NCI-H226 (cell line): ENCODE measurements at regions not wholly inside any gene's neighbourhood (a gene's known extent, or its start where the extent isn't known, plus 50 kb on each side); places are given as distances from the start of the nearest gene placed in this dataset.

Experiments used
- DNase-seq: peaks from one replicate; pipeline ENCODE4 v3.0.0-alpha.2; 2015

- DNase-seq, result no peak
These were observed 240.6 kb upstream of the LMCD1 start for GRCh38 chr3:8261018-8261417.

- DNase-seq, result peak; percentile 36
These were observed 234.9 kb upstream of the LMCD1 start for GRCh38 chr3:8266730-8267131.

- no peak for DNase-seq
These were observed 228.1 kb upstream of the LMCD1 start for GRCh38 chr3:8273479-8273878.

- no peak for DNase-seq
These were observed 225.6 kb upstream of the LMCD1 start for GRCh38 chr3:8276056-8276455.

- no peak for DNase-seq
These were observed 225.1 kb upstream of the LMCD1 start for GRCh38 chr3:8276506-8276905.

GRCh38 chr3:8278448-8278847, 223.2 kb upstream of the LMCD1 start:
- no peak for DNase-seq

DNA sequence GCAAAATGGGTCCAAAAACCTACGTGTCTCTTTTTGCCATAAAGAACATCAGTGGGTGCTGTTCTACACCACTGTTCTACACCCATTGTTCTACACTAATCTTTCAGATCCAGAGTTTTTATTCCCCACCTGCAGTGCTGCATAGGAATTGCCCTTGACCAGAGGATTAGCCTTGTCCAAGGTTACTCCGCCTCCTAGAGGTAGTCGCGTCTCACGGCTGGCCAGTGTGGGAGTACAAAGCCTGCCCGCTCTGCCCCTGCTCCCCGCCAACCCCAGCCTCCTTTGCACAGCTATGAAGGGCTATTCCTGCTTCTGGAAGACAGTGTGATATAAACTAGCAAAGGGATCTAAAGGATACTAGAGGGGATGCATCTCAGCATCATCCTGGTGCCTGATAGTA, 222.1 kb upstream of the LMCD1 start:
- no peak for DNase-seq

DNA sequence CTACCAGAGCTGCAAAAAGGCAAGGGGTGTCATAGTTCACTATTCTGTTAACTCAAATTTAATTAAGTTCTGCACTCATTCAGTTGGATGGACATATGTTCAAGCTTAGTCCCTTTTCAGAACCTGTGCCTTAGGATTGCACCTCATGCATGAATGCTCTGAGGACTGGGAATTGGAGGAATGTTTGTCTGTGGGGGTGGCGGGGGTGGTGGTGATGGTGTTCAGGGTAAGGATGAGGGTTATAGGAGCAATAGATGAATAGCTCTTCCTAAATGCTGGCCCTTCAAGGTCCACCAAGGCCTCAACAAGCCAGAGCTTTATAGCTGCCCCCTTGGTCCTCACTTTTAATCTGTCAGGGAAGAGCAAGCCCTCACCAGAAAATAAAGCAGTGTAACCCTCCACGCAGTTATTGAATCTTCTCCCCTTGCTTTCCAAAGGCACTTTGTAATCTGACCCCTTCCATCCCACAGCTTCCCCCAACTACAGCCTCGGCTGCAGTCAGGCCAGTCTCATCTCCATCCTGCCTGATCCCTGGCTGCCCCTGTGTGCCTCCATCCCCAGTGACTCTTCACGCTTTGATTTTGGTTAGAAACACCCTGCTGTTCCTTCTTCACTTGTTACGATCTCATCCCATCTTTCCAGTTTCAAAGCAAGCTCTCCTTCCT, 221.6 kb upstream of the LMCD1 start:
- no peak for DNase-seq

DNA sequence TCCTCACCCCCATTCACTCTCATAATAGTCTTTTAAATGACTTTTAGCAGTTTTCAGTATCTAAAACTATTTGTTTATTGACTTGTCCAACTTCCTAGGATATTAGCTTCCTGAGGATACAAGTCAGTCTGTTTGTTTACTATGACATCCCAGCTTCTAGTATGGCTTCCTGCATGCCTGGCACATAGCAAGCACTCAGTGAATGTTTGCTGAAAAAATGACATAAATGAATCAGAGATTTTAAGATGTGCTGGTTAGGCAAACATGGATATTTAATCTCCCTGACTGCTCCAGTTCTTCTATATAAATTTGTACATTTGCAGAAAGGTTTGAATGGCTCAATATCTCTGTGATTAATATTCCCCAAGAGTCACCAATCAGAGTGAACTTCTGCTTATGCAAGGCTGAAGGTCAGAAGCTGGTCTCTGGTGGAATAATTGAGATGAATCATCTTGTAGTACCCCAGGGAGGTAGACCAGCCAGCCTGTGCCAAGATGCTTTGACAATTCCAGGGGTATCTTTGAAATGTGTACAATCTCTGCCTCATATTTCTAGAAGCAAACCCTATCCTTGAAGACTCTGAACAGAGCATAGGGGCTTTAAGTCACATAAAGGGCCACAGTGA, 219.0 kb upstream of the LMCD1 start:
- no peak for DNase-seq

DNA sequence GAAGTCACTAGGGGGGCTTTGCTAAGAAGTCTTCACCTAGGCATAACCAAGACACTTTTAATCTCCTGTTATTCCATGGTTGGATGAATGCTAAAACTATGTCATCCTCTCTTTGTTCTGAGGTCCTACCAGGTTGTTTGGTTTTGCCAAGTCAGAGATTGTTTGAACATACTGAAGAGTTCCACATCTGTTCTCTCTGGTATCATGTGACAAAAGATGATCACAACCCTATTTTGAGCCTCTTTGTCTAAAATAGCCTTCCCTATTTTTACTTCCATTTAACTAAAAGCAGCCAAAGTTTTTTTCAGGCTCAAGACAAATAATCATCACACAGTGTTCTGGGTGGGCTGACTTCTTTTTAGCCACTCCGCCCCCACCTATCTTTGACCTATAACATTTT, 218.4 kb upstream of the LMCD1 start:
- no peak for DNase-seq

- DNase-seq, result no peak
These were observed 215.5 kb upstream of the LMCD1 start for GRCh38 chr3:8286086-8286485.

- no peak for DNase-seq
These were observed 214.9 kb upstream of the LMCD1 start for GRCh38 chr3:8286749-8287148.

GRCh38 chr3:8290611-8291010, 211.0 kb upstream of the LMCD1 start:
- DNase-seq, result no peak

GRCh38 chr3:8296461-8296860, 205.2 kb upstream of the LMCD1 start:
- DNase-seq, result no peak

GRCh38 chr3:8298021-8298954, 203.3 kb upstream of the LMCD1 start:
- no peak for DNase-seq

DNA sequence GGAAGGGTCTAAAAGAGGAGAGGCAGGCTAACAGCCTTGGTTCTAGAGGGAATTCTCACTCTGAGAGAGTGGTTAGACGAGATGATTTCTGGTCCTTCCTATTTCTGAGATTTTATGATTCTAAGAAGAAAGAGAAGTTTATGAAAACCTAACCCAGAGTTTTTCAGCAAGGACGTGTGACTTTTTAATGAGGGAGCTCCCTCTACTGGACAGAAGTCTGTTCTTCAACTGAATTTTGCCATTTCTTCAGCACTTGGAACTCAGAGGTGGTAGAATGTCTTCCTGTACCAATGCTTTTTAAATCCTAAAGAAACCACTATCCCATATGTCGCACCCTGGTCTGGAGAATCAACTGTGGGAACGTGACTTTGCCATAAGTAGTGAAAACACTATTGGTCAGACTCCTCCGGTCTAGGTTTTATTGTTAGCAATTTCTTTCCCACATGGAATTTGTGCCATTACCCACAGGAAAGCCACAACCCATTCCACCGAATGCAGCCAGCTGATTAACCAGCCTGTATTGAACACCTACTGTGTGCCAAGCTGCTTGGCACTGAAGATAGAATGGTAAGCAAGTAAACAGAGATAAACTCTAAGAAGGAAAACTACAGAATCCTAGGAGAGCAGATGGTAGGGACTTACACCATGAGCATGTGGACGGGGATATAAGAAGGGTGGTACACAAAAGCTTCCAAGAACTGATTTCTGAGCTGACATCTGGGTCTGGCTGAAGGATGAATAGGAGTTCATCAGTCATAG, 199.5 kb upstream of the LMCD1 start:
- DNase-seq, result peak; percentile 14

GRCh38 chr3:8303466-8303865, 198.2 kb upstream of the LMCD1 start:
- no peak for DNase-seq

- no peak for DNase-seq
These were observed 196.3 kb upstream of the LMCD1 start for GRCh38 chr3:8305371-8305770.

- no peak for DNase-seq
These were observed 194.0 kb upstream of the LMCD1 start for GRCh38 chr3:8307545-8308110.

DNA sequence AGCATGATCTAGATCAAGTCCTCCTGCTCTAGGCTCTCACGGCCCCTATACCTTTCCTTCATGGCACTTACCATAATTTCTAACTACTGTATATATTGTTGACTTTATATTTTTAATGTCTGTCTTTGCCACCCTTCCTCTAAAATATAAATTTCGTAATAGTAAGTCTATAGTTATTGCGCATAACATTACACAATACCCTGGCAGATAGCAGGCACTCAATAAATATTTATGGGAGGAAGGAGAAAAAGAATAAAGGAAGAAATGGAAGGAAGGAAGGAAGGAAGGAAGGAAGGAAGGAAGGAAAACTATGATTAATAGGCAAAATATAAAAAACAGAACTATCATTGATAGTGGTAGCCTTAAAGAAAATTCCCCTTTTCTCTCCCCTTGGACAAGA, 190.3 kb upstream of the LMCD1 start:
- DNase-seq, result no peak

- no peak for DNase-seq
These were observed 188.9 kb upstream of the LMCD1 start for GRCh38 chr3:8312685-8313084.

GRCh38 chr3:8313560-8314267, 187.9 kb upstream of the LMCD1 start:
- no peak for DNase-seq
